Occipital lobe (tissue), 2 donors: ENCODE measurements at regions not wholly inside any gene's neighbourhood (a gene's known extent, or its start where the extent isn't known, plus 50 kb on each side); places are given as distances from the start of the nearest gene placed in this dataset. TPM values are rescaled to one million over a fixed set of nuclear protein-coding genes. Genes with fewer than 3 reads are reported as not detected.
"Not testable (repeated sequence)": the region's sequence is repeated elsewhere in the genome, so short reads cannot be mapped to it uniquely, and the experiment has no call there.

Source experiments
- DNase-seq: peaks from one replicate; lab custom pipeline; 2025; lab: John Stamatoyannopoulos, UW
- small RNA-seq: library from RNA; depleted of rRNA; stranded (forward); fragments of <200 nt; gene quantifications from one replicate; pipeline ENCODE3, GENCODE V24; 2014

GRCh38 chr6:71198908-71199307 lies 89.7 kb upstream of the OGFRL1 start:
- DNase-seq: no peak

- DNase-seq: no peak
Measured at GRCh38 chr6:71199736-71200135, 88.9 kb upstream of the OGFRL1 start.

GRCh38 chr6:71203206-71203605 lies 85.4 kb upstream of the OGFRL1 start:
- DNase-seq: no peak

GRCh38 chr6:71204741-71205140 lies 83.9 kb upstream of the OGFRL1 start:
- no peak for DNase-seq

- no peak for DNase-seq
Measured at GRCh38 chr6:71205336-71205956, 83.2 kb upstream of the OGFRL1 start.

GRCh38 chr6:71206089-71206488 lies 82.5 kb upstream of the OGFRL1 start:
- no peak for DNase-seq

GRCh38 chr6:71209206-71209605 lies 79.4 kb upstream of the OGFRL1 start:
- DNase-seq: no peak

GRCh38 chr6:71209626-71210025 lies 79.0 kb upstream of the OGFRL1 start:
- no peak for DNase-seq

- DNase-seq: no peak
Measured at GRCh38 chr6:71211799-71212198, 76.8 kb upstream of the OGFRL1 start.

GRCh38 chr6:71220466-71220865 lies 68.1 kb upstream of the OGFRL1 start:
- no peak for DNase-seq

GRCh38 chr6:71222671-71223070 lies 65.9 kb upstream of the OGFRL1 start:
- no peak for DNase-seq

- no peak for DNase-seq
Measured at GRCh38 chr6:71224011-71224410, 64.6 kb upstream of the OGFRL1 start.

- DNase-seq: no peak
Measured at GRCh38 chr6:71226151-71226550, 62.5 kb upstream of the OGFRL1 start.

GRCh38 chr6:71228461-71229041 lies 60.1 kb upstream of the OGFRL1 start:
- no peak for DNase-seq

GRCh38 chr6:71229477-71229876 lies 59.1 kb upstream of the OGFRL1 start:
- no peak for DNase-seq

GRCh38 chr6:71232890-71233289 lies 55.7 kb upstream of the OGFRL1 start:
- DNase-seq: not testable (repeated sequence)

GRCh38 chr6:71236926-71237434 lies 51.6 kb upstream of the OGFRL1 start:
- no peak for DNase-seq

GRCh38 chr6:71238351-71238750 lies 50.3 kb upstream of the OGFRL1 start:
- no peak for DNase-seq

Small RNAs in the stretch of these regions (small RNA-seq; reads per million reads assigned to genes)
- 0.12 reads per million for gene RF00012
- not detected for gene RNU6-411P
